ENCODE measurements at regions not wholly inside any gene's neighbourhood (a gene's known extent, or its start where the extent isn't known, plus 50 kb on each side); places are given as distances from the start of the nearest gene placed in this dataset.
A peak's percentile ranks its signal among the peaks of the same experiment; 100 is the strongest.

DNA sequence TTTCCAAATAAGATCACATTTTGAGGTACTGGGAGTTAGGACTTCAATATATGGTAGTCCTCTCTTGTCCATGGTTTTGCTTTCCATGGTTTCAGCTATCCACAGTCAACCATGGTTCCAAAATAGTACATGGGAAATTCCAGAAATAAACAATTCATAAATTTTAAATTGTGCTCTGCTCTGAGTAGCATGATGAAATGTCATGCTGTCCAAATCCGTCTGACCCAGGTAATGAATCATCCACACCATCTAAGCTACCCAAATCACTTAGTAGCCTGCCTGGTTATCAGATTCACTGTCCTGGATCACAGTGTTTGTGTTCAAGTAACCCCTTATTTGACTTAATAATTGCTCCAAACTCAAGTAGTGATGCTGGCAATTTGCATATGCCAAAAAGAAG, 197.9 kb downstream of the TMTC3 start:
- Histone ChIP-seq H3K27me3 (no peaks in the 10 kb centered on the region), H3K36me3 (no peaks in the 10 kb centered on the region), H3K9me3 (no peaks in the 10 kb centered on the region), H3K4me1 (no peaks in the 10 kb centered on the region), H3K4me3 (no peak overlapping the region), H3K27ac (no peak overlapping the region)
- intact Hi-C loops (cut with DNase I; ENCODE audit: low total_unique reads): no loop called here
- no peak for DNase-seq
- WGBS, 5 donors: 59 to 84% (median 74%) methylated on average over 1 of the region's 1 CpG
- TF ChIP-seq CTCF (IDR thresholded peaks at IDR 0.05): no peak
- no peak for TF ChIP-seq EP300 (IDR thresholded peaks at IDR 0.05)
- no peak for TF ChIP-seq POLR2AphosphoS5 (IDR thresholded peaks at IDR 0.05)
- TF ChIP-seq POLR2A (IDR thresholded peaks at IDR 0.05): no peak

- no peak overlapping the region for H3K27ac ChIP-seq
Measured at GRCh38 chr12:88342251-88342806, 200.2 kb downstream of the TMTC3 start.

GRCh38 chr12:88351146-88351545, 209.0 kb downstream of the TMTC3 start:
- TF ChIP-seq CTCF (IDR thresholded peaks at IDR 0.05) (no peak), POLR2AphosphoS5 (IDR thresholded peaks at IDR 0.05) (no peak), POLR2A (IDR thresholded peaks at IDR 0.05) (no peak), EP300 (IDR thresholded peaks at IDR 0.05) (no peak)
- intact Hi-C loops (cut with DNase I; ENCODE audit: low total_unique reads): no loop called here
- H3K27me3 ChIP-seq: no peaks in the 10 kb centered on the region
- H3K4me3 ChIP-seq: no peak overlapping the region
- DNase-seq: no peak
- no peak overlapping the region for H3K27ac ChIP-seq
- H3K9me3 ChIP-seq: no peaks in the 10 kb centered on the region
- no peaks in the 10 kb centered on the region for H3K4me1 ChIP-seq
- no peaks in the 10 kb centered on the region for H3K36me3 ChIP-seq

More at GRCh38 chr12:88342251-88342806, 200.2 kb downstream of the TMTC3 start:
- Histone ChIP-seq H3K36me3 (no peaks in the 10 kb centered on the region), H3K4me1 (no peaks in the 10 kb centered on the region), H3K9me3 (no peaks in the 10 kb centered on the region), H3K27me3 (no peaks in the 10 kb centered on the region), H3K4me3 (no peak overlapping the region)
- peak in 1 of 2 donors; percentile 15 for DNase-seq
- no peak for TF ChIP-seq POLR2AphosphoS5 (IDR thresholded peaks at IDR 0.05)
- TF ChIP-seq EP300 (IDR thresholded peaks at IDR 0.05): no peak
- TF ChIP-seq POLR2A (IDR thresholded peaks at IDR 0.05): no peak
- TF ChIP-seq CTCF (IDR thresholded peaks at IDR 0.05): no peak
- intact Hi-C loops (cut with DNase I; ENCODE audit: low total_unique reads): no loop called here

DNA sequence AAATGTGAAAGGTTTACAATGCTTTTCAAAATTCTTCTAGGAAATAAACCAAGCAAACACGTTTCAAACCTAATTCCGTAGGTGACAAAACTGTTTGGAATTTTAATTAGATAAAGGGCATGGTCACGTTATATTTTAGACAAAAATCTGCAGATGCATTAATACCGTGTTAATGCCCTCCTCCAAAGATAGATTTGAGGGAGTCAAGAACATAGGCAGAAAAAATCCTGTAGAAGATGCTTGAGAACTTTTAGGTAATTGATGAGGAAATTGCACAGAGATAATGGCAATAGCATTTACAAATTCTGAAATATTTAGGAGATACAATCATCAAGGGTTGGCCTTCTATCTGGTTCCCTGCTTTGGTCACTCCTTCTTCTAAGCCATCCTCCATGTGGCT, 212.6 kb downstream of the TMTC3 start:
- TF ChIP-seq CTCF (IDR thresholded peaks at IDR 0.05) (no peak), EP300 (IDR thresholded peaks at IDR 0.05) (no peak), POLR2AphosphoS5 (IDR thresholded peaks at IDR 0.05) (no peak), POLR2A (IDR thresholded peaks at IDR 0.05) (no peak)
- no peak overlapping the region for H3K4me3 ChIP-seq
- intact Hi-C loops (cut with DNase I; ENCODE audit: low total_unique reads): no loop called here
- no peak overlapping the region for H3K27ac ChIP-seq
- H3K4me1 ChIP-seq: no peaks in the 10 kb centered on the region
- no peaks in the 10 kb centered on the region for H3K27me3 ChIP-seq
- no peaks in the 10 kb centered on the region for H3K36me3 ChIP-seq
- H3K9me3 ChIP-seq: no peaks in the 10 kb centered on the region
- 83 to 94% (median 86%) methylated on average over 4 of the region's 4 CpGs for WGBS, 5 donors
- no peak for DNase-seq

Measured in stomach (tissue), 8 donors.